ENCODE measurements at regions not wholly inside any gene's neighbourhood (a gene's known extent, or its start where the extent isn't known, plus 50 kb on each side); places are given as distances from the start of the nearest gene placed in this dataset.

- H3K9me3 ChIP-seq, result no peaks in the 10 kb centered on the region
- no peaks in the 10 kb centered on the region for H3K27me3 ChIP-seq
- intact Hi-C loops (cut with DNase I), result no loop called here
- no peak overlapping the region for H3K27ac ChIP-seq
- H3K4me1 ChIP-seq, result no peaks in the 10 kb centered on the region
- no peaks in the 10 kb centered on the region for H3K36me3 ChIP-seq
- no peak for DNase-seq (ENCODE audit: low spot score in 2 of 2)
- no peak for TF ChIP-seq CTCF (IDR thresholded peaks at IDR 0.05)
- H3K4me3 ChIP-seq, result no peak overlapping the region
These were observed 1267.2 kb downstream of the RAPGEF2 start for GRCh38 chr4:160370046-160370445.

DNA sequence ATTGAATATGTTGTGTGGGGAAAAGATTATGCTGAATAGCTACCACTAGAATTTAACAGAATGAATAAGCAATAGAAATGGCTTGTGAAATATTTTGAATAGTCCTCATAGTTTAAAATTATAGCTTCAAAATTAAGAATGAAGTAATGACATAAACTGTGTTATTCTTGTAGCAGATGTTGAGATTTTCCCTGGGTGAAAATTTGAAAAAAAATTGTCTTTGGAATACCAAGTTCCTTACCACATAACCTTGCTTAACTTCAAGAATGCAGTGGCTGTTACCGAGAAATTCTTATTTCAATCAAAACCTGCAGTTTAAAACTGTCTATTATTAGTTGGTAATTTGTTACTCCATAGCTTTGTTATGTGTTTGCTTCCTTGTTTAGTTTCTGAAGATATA, 1268.6 kb downstream of the RAPGEF2 start:
- no peak for DNase-seq (ENCODE audit: low spot score in 2 of 2)
- no peak overlapping the region for H3K27ac ChIP-seq
- H3K9me3 ChIP-seq, result no peaks in the 10 kb centered on the region
- intact Hi-C loops (cut with DNase I), result no loop called here
- no peak for TF ChIP-seq CTCF (IDR thresholded peaks at IDR 0.05)
- no peaks in the 10 kb centered on the region for H3K4me1 ChIP-seq
- H3K36me3 ChIP-seq, result no peaks in the 10 kb centered on the region
- H3K27me3 ChIP-seq, result no peaks in the 10 kb centered on the region
- no peak overlapping the region for H3K4me3 ChIP-seq

DNA sequence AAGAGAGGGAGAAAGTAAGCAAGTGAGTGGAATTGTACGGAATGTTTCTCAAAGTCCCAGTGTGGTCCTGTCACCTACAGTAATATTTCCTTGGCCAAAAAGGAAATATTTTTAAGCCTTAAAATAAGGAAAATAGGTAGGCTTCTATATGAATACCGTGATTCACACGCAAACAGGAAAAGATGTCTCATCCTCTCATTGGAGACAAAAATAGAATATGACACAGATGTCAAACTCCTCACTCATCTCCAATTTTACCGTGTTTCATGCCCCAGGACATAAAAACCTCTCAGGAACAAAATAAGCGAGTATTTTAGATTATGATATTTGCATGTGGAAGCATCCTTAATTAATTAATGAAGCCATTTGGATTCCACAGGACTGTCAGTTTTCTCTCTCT, 1269.5 kb downstream of the RAPGEF2 start:
- DNase-seq (ENCODE audit: low spot score in 2 of 2), result no peak
- Histone ChIP-seq H3K9me3 (no peaks in the 10 kb centered on the region), H3K4me3 (no peak overlapping the region), H3K27me3 (no peaks in the 10 kb centered on the region), H3K36me3 (no peaks in the 10 kb centered on the region), H3K27ac (no peak overlapping the region), H3K4me1 (no peaks in the 10 kb centered on the region)
- TF ChIP-seq CTCF (IDR thresholded peaks at IDR 0.05), result no peak
- intact Hi-C loops (cut with DNase I), result no loop called here

DNA sequence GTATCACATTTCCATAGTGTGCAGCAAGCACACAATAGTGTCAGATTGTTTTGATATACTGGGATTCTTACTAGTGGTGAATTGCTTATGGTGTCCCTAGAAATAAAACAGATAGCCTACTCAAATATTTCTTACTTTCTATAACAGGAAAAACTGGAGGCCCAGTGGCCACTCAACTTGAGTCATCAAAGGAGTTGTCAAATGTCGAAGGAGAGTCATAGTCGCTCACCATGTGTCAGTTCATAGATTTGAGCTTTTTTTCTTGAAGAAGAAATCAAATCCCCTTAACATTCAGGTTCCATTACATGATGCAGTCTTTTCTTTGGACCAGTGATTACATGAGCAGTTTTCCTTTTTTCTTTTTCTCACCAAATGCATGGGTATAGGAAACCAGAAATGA, 1271.0 kb downstream of the RAPGEF2 start:
- no peaks in the 10 kb centered on the region for H3K4me1 ChIP-seq
- TF ChIP-seq CTCF (IDR thresholded peaks at IDR 0.05), result no peak
- no peak overlapping the region for H3K27ac ChIP-seq
- no peak overlapping the region for H3K4me3 ChIP-seq
- no peaks in the 10 kb centered on the region for H3K27me3 ChIP-seq
- DNase-seq (ENCODE audit: low spot score in 2 of 2), result no peak
- intact Hi-C loops (cut with DNase I), result no loop called here
- H3K36me3 ChIP-seq, result no peaks in the 10 kb centered on the region
- H3K9me3 ChIP-seq, result no peaks in the 10 kb centered on the region

- H3K4me3 ChIP-seq, result no peak overlapping the region
- no peaks in the 10 kb centered on the region for H3K4me1 ChIP-seq
- H3K9me3 ChIP-seq, result no peaks in the 10 kb centered on the region
- no peak overlapping the region for H3K27ac ChIP-seq
- H3K27me3 ChIP-seq, result no peaks in the 10 kb centered on the region
- TF ChIP-seq CTCF (IDR thresholded peaks at IDR 0.05), result no peak
- H3K36me3 ChIP-seq, result no peaks in the 10 kb centered on the region
- intact Hi-C loops (cut with DNase I), result no loop called here
- DNase-seq (ENCODE audit: low spot score in 2 of 2), result no peak
These were observed 1273.0 kb downstream of the RAPGEF2 start for GRCh38 chr4:160375772-160376452.

GRCh38 chr4:160386846-160387245, 1284.0 kb downstream of the RAPGEF2 start:
- H3K27me3 ChIP-seq, result no peaks in the 10 kb centered on the region
- TF ChIP-seq CTCF (IDR thresholded peaks at IDR 0.05), result no peak
- no peak overlapping the region for H3K4me3 ChIP-seq
- H3K36me3 ChIP-seq, result no peaks in the 10 kb centered on the region
- intact Hi-C loops (cut with DNase I), result no loop called here
- DNase-seq (ENCODE audit: low spot score in 2 of 2), result no peak
- H3K9me3 ChIP-seq, result peaks cover 0 to 4% of the 10 kb centered on the region in 2 donors
- no peak overlapping the region for H3K27ac ChIP-seq
- H3K4me1 ChIP-seq, result no peaks in the 10 kb centered on the region

All from ascending aorta (tissue), 2 donors.